ENCODE measurements at regions not wholly inside any gene's neighbourhood (a gene's known extent, or its start where the extent isn't known, plus 50 kb on each side); places are given as distances from the start of the nearest gene placed in this dataset.
A peak's percentile ranks its signal among the peaks of the same experiment; 100 is the strongest.
"Not testable (repeated sequence)": the region's sequence is repeated elsewhere in the genome, so short reads cannot be mapped to it uniquely, and the experiment has no call there.

DNA sequence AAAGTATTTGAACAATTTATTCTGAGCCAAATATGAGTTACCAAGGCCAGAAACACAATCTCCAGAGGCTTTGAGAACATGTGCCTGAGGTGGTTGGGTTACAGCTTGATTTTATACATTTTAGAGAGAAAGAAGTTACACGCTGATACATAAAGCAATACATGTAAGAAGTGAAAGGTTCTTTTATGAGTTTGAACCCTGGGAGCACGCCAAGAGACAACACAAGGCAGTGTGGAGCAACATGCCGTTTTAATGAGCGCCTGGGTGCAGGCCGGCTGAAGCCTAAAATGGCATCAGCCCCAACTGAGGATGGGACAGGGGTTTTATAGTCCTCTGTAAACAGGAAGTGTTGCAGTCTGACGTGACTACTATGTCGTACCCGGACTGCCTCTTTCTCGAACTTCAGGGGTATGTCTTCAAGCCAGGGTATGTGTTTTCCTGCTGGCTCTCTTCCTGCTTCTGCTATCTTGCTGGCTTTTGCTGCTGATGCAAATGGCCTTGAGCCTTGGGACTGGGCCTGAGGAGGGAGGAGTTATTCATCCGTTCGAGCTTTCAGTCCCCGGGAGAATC is 193.7 kb downstream of the CYLC2 start:
- H3K4me3 ChIP-seq (replicated peaks in 1 of 2; ENCODE audit: low read depth in 2 of 2, low read length in 2 of 2) = no peak overlapping the region
- peak in 1 of 2 donors; percentile 7 for DNase-seq (ENCODE audit: low read depth in 2 of 2)
- TF ChIP-seq, protein P1, sequence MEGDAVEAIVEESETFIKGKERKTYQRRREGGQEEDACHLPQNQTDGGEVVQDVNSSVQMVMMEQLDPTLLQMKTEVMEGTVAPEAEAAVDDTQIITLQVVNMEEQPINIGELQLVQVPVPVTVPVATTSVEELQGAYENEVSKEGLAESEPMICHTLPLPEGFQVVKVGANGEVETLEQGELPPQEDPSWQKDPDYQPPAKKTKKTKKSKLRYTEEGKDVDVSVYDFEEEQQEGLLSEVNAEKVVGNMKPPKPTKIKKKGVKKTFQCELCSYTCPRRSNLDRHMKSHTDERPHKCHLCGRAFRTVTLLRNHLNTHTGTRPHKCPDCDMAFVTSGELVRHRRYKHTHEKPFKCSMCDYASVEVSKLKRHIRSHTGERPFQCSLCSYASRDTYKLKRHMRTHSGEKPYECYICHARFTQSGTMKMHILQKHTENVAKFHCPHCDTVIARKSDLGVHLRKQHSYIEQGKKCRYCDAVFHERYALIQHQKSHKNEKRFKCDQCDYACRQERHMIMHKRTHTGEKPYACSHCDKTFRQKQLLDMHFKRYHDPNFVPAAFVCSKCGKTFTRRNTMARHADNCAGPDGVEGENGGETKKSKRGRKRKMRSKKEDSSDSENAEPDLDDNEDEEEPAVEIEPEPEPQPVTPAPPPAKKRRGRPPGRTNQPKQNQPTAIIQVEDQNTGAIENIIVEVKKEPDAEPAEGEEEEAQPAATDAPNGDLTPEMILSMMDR (IDR thresholded peaks at IDR 0.05; ENCODE audit: low read depth, low read length) = no peak

DNA sequence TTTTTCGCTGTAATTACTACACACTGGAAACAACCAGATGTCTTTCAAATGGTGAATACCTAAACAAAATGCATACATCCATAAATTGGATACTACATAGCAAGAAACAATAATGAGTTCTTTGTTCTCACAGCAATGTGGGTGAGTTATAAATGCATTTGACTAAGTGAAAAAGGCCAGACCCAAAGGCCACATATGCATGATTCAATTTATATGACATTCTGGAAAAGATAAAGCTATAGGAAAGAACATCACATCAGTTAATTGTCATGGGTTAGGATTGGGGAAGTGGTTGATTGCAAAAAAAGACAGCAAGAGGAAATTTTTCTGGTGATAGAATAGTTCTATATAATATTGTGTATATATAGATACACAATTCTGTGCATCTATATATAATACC is 198.9 kb downstream of the CYLC2 start:
- DNase-seq (ENCODE audit: low read depth in 2 of 2) = no peak
- TF ChIP-seq, protein P1 (IDR thresholded peaks at IDR 0.05; ENCODE audit: low read depth, low read length) = no peak
- no peak overlapping the region for H3K4me3 ChIP-seq (replicated peaks in 1 of 2; ENCODE audit: low read depth in 2 of 2, low read length in 2 of 2)

DNA sequence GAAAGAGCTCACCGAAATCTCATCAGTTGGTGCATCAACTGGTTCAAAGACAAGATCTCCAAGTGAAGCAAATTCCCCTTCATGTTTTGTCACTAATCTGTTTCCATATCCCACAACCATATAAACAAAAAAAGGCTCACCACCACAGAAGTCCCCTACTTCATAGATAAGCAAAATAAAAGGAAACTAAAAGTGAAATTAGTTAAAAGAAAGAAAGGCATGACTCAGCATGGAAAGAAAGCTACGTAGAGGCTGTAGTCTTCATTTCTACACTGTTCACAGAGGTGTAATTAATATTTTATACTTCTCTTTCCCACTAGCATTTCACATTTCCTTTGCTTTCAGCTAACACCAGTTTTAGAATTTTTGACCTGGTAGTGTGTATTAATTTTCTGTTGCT is 208.0 kb downstream of the CYLC2 start:
- TF ChIP-seq, protein P1 (IDR thresholded peaks at IDR 0.05; ENCODE audit: low read depth, low read length) = no peak
- DNase-seq (ENCODE audit: low read depth in 2 of 2) = no peak
- no peak overlapping the region for H3K4me3 ChIP-seq (replicated peaks in 1 of 2; ENCODE audit: low read depth in 2 of 2, low read length in 2 of 2)

DNA sequence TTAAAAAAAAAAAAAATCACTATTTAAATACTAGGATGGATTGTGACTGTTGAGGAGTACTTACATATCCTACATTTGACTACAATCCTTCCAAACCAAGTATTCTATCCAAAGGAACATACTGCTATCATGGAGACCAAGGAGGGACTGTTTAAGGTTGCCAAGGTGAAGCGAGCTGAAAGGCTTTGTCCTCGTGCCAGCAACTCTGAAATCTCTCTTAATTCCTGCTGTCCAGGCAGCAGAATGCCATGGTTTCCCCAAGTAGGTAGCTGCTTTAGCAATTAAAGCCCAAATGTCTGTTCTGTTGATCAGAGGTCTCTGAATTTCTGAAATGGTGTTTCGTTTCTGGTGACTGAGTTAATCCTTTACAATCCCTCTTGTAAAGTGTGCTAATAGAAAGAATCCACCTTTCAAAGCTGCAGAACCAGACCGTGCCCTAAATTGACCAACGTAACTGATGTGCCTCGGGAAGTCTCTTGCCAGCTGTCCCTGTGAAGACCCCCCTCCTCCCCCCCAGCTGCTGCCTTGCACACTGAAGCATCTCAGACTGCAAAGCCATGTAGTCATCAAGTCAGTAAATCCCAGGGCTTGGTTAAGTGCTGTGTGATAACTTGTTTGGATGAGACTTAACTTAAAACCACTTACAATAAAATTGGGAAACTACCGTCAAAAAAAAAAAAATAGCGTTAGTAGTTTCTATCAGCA is 210.9 kb downstream of the CYLC2 start:
- not testable (repeated sequence) for DNase-seq (ENCODE audit: low read depth in 2 of 2); H3K4me3 ChIP-seq (replicated peaks in 1 of 2; ENCODE audit: low read depth in 2 of 2, low read length in 2 of 2)

DNA sequence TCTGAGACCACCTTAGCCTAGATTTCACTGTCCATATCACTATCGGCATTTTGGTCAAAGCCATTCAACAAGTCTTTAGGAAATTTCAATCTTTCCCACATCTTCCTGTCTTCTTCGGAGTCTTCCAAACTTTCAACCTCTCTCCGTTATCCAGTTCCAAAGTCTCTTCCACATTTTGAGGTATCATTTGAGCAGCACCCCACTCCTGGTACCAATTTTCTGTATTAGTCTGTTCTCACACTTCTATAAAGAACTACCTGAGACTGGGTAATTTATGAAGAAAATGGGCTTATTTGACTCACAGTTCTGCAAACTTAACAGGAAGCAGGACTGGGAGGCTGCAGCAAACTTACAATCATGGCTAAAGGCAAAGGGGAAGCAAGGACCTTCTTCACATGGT is 215.5 kb downstream of the CYLC2 start:
- no peak overlapping the region for H3K4me3 ChIP-seq (replicated peaks in 1 of 2; ENCODE audit: low read depth in 2 of 2, low read length in 2 of 2)
- TF ChIP-seq, protein P1 (IDR thresholded peaks at IDR 0.05; ENCODE audit: low read depth, low read length) = no peak
- DNase-seq (ENCODE audit: low read depth in 2 of 2) = no peak

DNA sequence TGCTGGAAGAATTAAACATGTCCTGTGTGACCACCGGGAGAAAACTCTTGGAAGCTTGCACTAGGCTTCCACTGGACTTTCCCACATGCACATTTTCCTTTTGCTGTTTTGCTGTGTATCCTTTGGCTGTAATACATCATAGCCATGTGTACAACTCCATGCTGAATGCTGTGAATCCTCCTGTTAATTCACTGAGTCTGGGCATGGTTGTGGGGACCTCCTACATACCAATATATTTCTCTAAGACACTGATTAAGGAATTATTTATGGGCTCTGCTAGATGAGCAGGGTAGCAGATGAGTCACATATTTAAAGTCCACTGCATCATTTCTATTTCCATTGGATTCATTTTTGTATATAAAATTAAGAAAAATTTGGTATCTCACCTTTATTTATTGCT is 220.1 kb downstream of the CYLC2 start:
- DNase-seq (ENCODE audit: low read depth in 2 of 2) = no peak
- no peak overlapping the region for H3K4me3 ChIP-seq (replicated peaks in 1 of 2; ENCODE audit: low read depth in 2 of 2, low read length in 2 of 2)
- TF ChIP-seq, protein P1 (IDR thresholded peaks at IDR 0.05; ENCODE audit: low read depth, low read length) = no peak

DNA sequence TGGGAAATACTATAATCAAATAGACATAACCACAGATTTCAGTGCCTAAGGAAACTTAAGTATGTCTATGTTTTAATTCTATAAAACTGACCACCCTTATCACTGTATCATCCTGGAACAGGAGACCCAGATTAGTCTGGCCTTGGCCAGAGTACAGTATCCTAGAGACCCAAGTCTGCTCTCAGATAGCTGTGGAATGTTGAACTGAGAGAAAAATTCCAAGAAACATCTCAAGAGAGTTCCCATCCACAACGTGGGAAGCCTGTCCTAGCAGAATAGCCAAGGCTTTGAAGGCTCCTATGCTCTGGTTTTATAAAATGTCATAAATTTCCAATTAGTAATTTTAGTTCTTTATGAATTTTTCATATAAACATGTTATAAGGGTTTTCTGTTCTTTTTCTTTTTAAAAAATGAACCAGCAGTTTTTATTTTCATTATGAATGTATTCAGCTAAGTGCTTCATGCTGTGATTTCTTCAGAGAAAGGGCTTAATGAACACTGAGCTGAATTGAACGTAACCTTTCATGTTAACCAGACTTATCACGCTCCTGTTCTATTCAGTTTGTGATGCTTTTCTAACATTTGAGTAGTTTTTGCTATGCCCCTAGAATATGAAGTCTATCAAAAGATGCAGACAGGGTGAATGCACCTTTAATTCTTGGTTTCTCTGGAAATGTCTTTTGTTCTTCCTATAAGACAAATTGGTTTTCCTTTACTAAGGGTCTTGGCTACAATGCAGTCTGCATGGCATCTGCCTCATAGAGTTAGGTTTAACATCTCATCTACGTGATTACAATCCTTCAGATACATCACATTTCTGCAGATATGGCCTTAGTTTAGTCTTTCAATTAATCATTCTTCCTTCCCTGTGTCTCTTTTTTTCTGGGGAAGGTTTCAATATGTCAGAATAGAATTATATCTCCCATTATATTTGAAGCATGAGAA is 230.8 kb downstream of the CYLC2 start:
- TF ChIP-seq, protein P1 (IDR thresholded peaks at IDR 0.05; ENCODE audit: low read depth, low read length) = no peak
- no peak overlapping the region for H3K4me3 ChIP-seq (replicated peaks in 1 of 2; ENCODE audit: low read depth in 2 of 2, low read length in 2 of 2)
- no peak for DNase-seq (ENCODE audit: low read depth in 2 of 2)
